H9 (cell line): ENCODE measurements at regions not wholly inside any gene's neighbourhood (a gene's known extent, or its start where the extent isn't known, plus 50 kb on each side); places are given as distances from the start of the nearest gene placed in this dataset.

Experiments used
- DNase-seq: peaks from one replicate; pipeline ENCODE4 v3.0.0-alpha.2; 2017
- H2AFZ ChIP-seq: one replicate; pipeline ENCODE4 v1.6.1; 2013; ENCODE audit warnings: mild to moderate bottlenecking, low read length, control low read depth, moderate library complexity
- H2AK5ac ChIP-seq: 2 replicates; pipeline ENCODE4 v1.6.1; 2013; ENCODE audit warnings: low read length, control low read depth, mixed read lengths; ENCODE audit not compliant: insufficient read length
- H2BK120ac ChIP-seq: one replicate; pipeline ENCODE4 v1.6.1; 2013; ENCODE audit warnings: low read depth, mild to moderate bottlenecking, low read length, control low read depth, inconsistent platforms; ENCODE audit not compliant: poor library complexity, severe bottlenecking
- H2BK12ac ChIP-seq: 2 replicates; pipeline ENCODE4 v1.6.1; 2013; ENCODE audit warnings: low read length, control low read depth, mixed read lengths, low read depth; ENCODE audit not compliant: insufficient read length
- H2BK15ac ChIP-seq: 2 replicates; pipeline ENCODE4 v1.6.1; 2013; ENCODE audit warnings: low read depth, low read length, control low read depth
- H2BK20ac ChIP-seq: one replicate; pipeline ENCODE4 v1.6.1; 2013; ENCODE audit warnings: low read depth, mild to moderate bottlenecking, low read length, control low read depth, inconsistent platforms; ENCODE audit not compliant: poor library complexity, severe bottlenecking
- H2BK5ac ChIP-seq: 2 replicates; pipeline ENCODE4 v1.6.1; 2013; ENCODE audit warnings: low read length, control low read depth, mixed read lengths; ENCODE audit not compliant: insufficient read length
- H3K14ac ChIP-seq: 2 replicates; pipeline ENCODE4 v1.6.1; 2013; ENCODE audit warnings: low read length, control low read depth; ENCODE audit not compliant: insufficient read depth
- H3K18ac ChIP-seq: 2 replicates; pipeline ENCODE4 v1.6.1; 2013; ENCODE audit warnings: low read depth, mild to moderate bottlenecking, mixed read lengths, low read length, control low read depth; ENCODE audit not compliant: insufficient read length
- H3K23ac ChIP-seq: 2 replicates; pipeline ENCODE4 v1.6.1; 2013; ENCODE audit warnings: low read length, control low read depth, mixed read lengths, low read depth; ENCODE audit not compliant: insufficient read length
- H3K23me2 ChIP-seq: 2 replicates; pipeline ENCODE4 v1.6.1; 2013; ENCODE audit warnings: low read depth, mild to moderate bottlenecking, mixed read lengths, low read length, control low read depth; ENCODE audit not compliant: insufficient read length, poor library complexity, severe bottlenecking
- H3K27ac ChIP-seq: 2 replicates; pipeline ENCODE4 v1.5.1; 2013; ENCODE audit warnings: low read length, control low read depth, mixed read lengths, low read depth; ENCODE audit not compliant: insufficient read length
- H3K27me3 ChIP-seq: 2 replicates; pipeline ENCODE4 v1.6.1; 2013; ENCODE audit warnings: low read length, control low read depth, inconsistent platforms; ENCODE audit not compliant: insufficient read depth
- H3K4ac ChIP-seq: 2 replicates; pipeline ENCODE4 v1.6.1; 2013; ENCODE audit warnings: low read depth, mild to moderate bottlenecking, control low read depth, inconsistent platforms, low read length, moderate library complexity
- H3K4me1 ChIP-seq: 2 replicates; pipeline ENCODE4 v1.6.1; 2013; ENCODE audit warnings: low read length, control low read depth, inconsistent platforms; ENCODE audit not compliant: insufficient read depth
- H3K4me2 ChIP-seq: 2 replicates; pipeline ENCODE4 v1.6.1; 2013; ENCODE audit warnings: low read length, control low read depth, mixed read lengths; ENCODE audit not compliant: insufficient read length, insufficient read depth
- H3K56ac ChIP-seq: 2 replicates; pipeline ENCODE4 v1.6.1; 2013; ENCODE audit warnings: low read depth, mild to moderate bottlenecking, mixed read lengths, low read length, control low read depth; ENCODE audit not compliant: insufficient read length
- H3K79me1 ChIP-seq: 2 replicates; pipeline ENCODE4 v1.6.1; 2013; ENCODE audit warnings: low read depth, mild to moderate bottlenecking, moderate library complexity, low read length, control low read depth, inconsistent platforms; ENCODE audit not compliant: insufficient read depth, poor library complexity, severe bottlenecking
- H3K79me2 ChIP-seq: 2 replicates; pipeline ENCODE4 v1.6.1; 2013; ENCODE audit warnings: low read length, control low read depth, inconsistent platforms; ENCODE audit not compliant: insufficient read depth
- H3K9ac ChIP-seq: 2 replicates; pipeline ENCODE4 v1.6.1; 2013; ENCODE audit warnings: low read length, control low read depth, mixed read lengths; ENCODE audit not compliant: insufficient read length; ENCODE audit errors: extremely low read depth
- H3K9me3 ChIP-seq: one replicate; pipeline ENCODE4 v1.6.1; 2013; ENCODE audit warnings: low read depth, low read length, inconsistent platforms; ENCODE audit not compliant: control insufficient read depth
- H3T11ph ChIP-seq: one replicate; pipeline ENCODE4 v1.6.1; 2013; ENCODE audit warnings: mild to moderate bottlenecking, low read length, control low read depth, inconsistent platforms
- H4K20me1 ChIP-seq: one replicate; pipeline ENCODE4 v1.6.1; 2013; ENCODE audit not compliant: control insufficient read depth, insufficient read length, insufficient read depth
- H4K5ac ChIP-seq: 2 replicates; pipeline ENCODE4 v1.6.1; 2013; ENCODE audit warnings: low read depth, mild to moderate bottlenecking, mixed read lengths, low read length, control low read depth; ENCODE audit not compliant: insufficient read length
- H4K8ac ChIP-seq: replicated peaks from 2 replicates; pipeline ENCODE4 v1.6.1; 2013; ENCODE audit warnings: low read length, control low read depth, mixed read lengths, low read depth; ENCODE audit not compliant: insufficient read length
- H4K91ac ChIP-seq: 2 replicates; pipeline ENCODE4 v1.6.1; 2013; ENCODE audit warnings: low read depth, mild to moderate bottlenecking, moderate library complexity, mixed read lengths, low read length, control low read depth; ENCODE audit not compliant: insufficient read length
- H3K27ac Mint-ChIP-seq, 3 experiments: 2 replicates in 2 of 3; 3 replicates in 1 of 3; pipeline ENCODE4 v1.8.0; 2020 to 2021; ENCODE audit warnings: mixed read lengths in 3 of 3, mild to moderate bottlenecking in 1 of 3, moderate library complexity in 1 of 3
- H3K27me3 Mint-ChIP-seq: 2 replicates; pipeline ENCODE4 v1.8.0; 2021; ENCODE audit warnings: low read depth, mild to moderate bottlenecking, moderate library complexity, mixed read lengths
- H3K36me3 Mint-ChIP-seq, 3 experiments: 2 replicates in 2 of 3; 3 replicates in 1 of 3; pipeline ENCODE4 v1.8.0; 2020 to 2021; ENCODE audit warnings: low read depth in 3 of 3, mixed read lengths in 3 of 3; ENCODE audit not compliant: insufficient read depth in 1 of 3
- H3K4me1 Mint-ChIP-seq, 2 experiments: 2 replicates each; pipeline ENCODE4 v1.8.0; 2020; ENCODE audit warnings: mixed read lengths in 2 of 2
- H3K4me3 Mint-ChIP-seq, 2 experiments: 2 replicates in 1 of 2; 3 replicates in 1 of 2; pipeline ENCODE4 v1.8.0; 2020 to 2021; ENCODE audit warnings: mild to moderate bottlenecking in 2 of 2, mixed read lengths in 2 of 2, moderate library complexity in 1 of 2
- H3K9me3 Mint-ChIP-seq, 2 experiments: 2 replicates in 1 of 2; 3 replicates in 1 of 2; pipeline ENCODE4 v1.8.0; 2020; ENCODE audit warnings: mild to moderate bottlenecking in 2 of 2, mixed read lengths in 2 of 2, moderate library complexity in 1 of 2
- CTCF ChIP-seq: fragments of 200-600 bp; sonication (generic); conservative IDR thresholded peaks from 3 replicates; pipeline ENCODE4 v1.8.0; 2021; ENCODE audit warnings: antibody characterized with exemption, mild to moderate bottlenecking
- WGBS: extraction: QIAGEN DNeasy Blood & Tissue Kit; methylation state at CpG from one replicate; pipeline ENCODE4 v1.1.7; 2013; ENCODE audit warnings: missing lambda C conversion rate, low lambda C conversion rate, mixed read lengths; ENCODE audit not compliant: insufficient read length; ENCODE audit errors: extremely low coverage; 5-methylcytosine and 5-hydroxymethylcytosine counted together

- no peaks in the 10 kb centered on the region for H3K27me3 ChIP-seq
- no peak overlapping the region for H2BK120ac ChIP-seq
- no peaks in the 10 kb centered on the region for H3K79me2 ChIP-seq
- no peak for DNase-seq
- no peaks in the 10 kb centered on the region for H4K20me1 ChIP-seq
- Mint-ChIP-seq H3K9me3 (peaks cover 0 to 7% of the 10 kb centered on the region in 2 experiments; a peak in 1 of 5 replicates), H3K4me1 (no peaks in the 10 kb centered on the region; a peak in 1 of 4 replicates), H3K27me3 (no peaks in the 10 kb centered on the region), H3K27ac (no peak overlapping the region), H3K4me3 (no peak overlapping the region), H3K36me3 (no peaks in the 10 kb centered on the region; a peak in 1 of 7 replicates)
- no peak overlapping the region for H4K5ac ChIP-seq
- no peak overlapping the region for H2BK20ac ChIP-seq
- WGBS = no CpG with 5 or more reads among the region's 3 CpGs
- no peak overlapping the region for H2BK12ac ChIP-seq
- no peak overlapping the region for H3K4ac ChIP-seq
- no peak overlapping the region for H3K56ac ChIP-seq
- no peaks in the 10 kb centered on the region for H3K23me2 ChIP-seq
- H2BK5ac ChIP-seq = no peak overlapping the region
- no peak overlapping the region for H4K8ac ChIP-seq
- H3K18ac ChIP-seq = no peak overlapping the region
- H3K4me2 ChIP-seq = no peak overlapping the region
- H3K14ac ChIP-seq = no peak overlapping the region
- no peaks in the 10 kb centered on the region for H3K79me1 ChIP-seq
- no peak overlapping the region for H4K91ac ChIP-seq
- no peak overlapping the region for H2BK15ac ChIP-seq
- no peaks in the 10 kb centered on the region for H3K4me1 ChIP-seq
- no peak for TF ChIP-seq CTCF
- no peak overlapping the region for H2AFZ ChIP-seq
- H2AK5ac ChIP-seq = no peak overlapping the region
- H3K23ac ChIP-seq = no peak overlapping the region
- no peak overlapping the region for H3K9ac ChIP-seq
- no peaks in the 10 kb centered on the region for H3K9me3 ChIP-seq
- no peak overlapping the region for H3K27ac ChIP-seq
- no peak overlapping the region for H3T11ph ChIP-seq
Measured at GRCh38 chr2:22003270-22003669, 879.5 kb downstream of the TDRD15 start.
